ENCODE measurements at regions not wholly inside any gene's neighbourhood (a gene's known extent, or its start where the extent isn't known, plus 50 kb on each side); places are given as distances from the start of the nearest gene placed in this dataset.
A peak's percentile ranks its signal among the peaks of the same experiment; 100 is the strongest.

- no peak for TF ChIP-seq ZNF644 (tag; IDR thresholded peaks at IDR 0.05; ENCODE audit: low read depth)
- no peak for TF ChIP-seq PRPF4 (IDR thresholded peaks at IDR 0.05; ENCODE audit: insufficient read depth, low read depth, low read length, poor library complexity, severe bottlenecking)
- TF ChIP-seq, protein P1, sequence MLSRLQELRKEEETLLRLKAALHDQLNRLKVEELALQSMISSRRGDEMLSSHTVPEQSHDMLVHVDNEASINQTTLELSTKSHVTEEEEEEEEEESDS (CRISPR knock-in tag; IDR thresholded peaks at IDR 0.05) = no peak
- no peak for TF ChIP-seq ZNF253 (CRISPR knock-in tag; conservative IDR thresholded peaks at IDR 0.05)
- TF ChIP-seq ZFP36 (IDR thresholded peaks at IDR 0.05; ENCODE audit: low read depth, low read length, partially characterized antibody) = no peak
- TF ChIP-seq MCM2 (IDR thresholded peaks at IDR 0.05; ENCODE audit: low read depth) = no peak
- no peak for TF ChIP-seq NR4A1 (CRISPR knock-in tag; IDR thresholded peaks at IDR 0.05)
- no peak for TF ChIP-seq NR4A1 (tag; IDR thresholded peaks at IDR 0.05)
- TF ChIP-seq GTF2E2 (tag; IDR thresholded peaks at IDR 0.05) = no peak
- TF ChIP-seq ESRRB (CRISPR knock-in tag; IDR thresholded peaks at IDR 0.05; ENCODE audit: borderline replicate concordance) = no peak
- TF ChIP-seq MLLT1 (IDR thresholded peaks at IDR 0.05) = no peak
- TF ChIP-seq C11orf30 (IDR thresholded peaks at IDR 0.05; ENCODE audit: low read depth) = peak; percentile 83; the same call in 1 of the 2 replicates
- TF ChIP-seq SMARCA4 (IDR thresholded peaks at IDR 0.05) = no peak
- TF ChIP-seq MTA2 (IDR thresholded peaks at IDR 0.05; ENCODE audit: low read depth) = no peak
- no peak for TF ChIP-seq TAF1 (IDR thresholded peaks at IDR 0.05; ENCODE audit: control insufficient read depth, extremely low read depth, insufficient read depth, low read length, severe bottlenecking)
- no peak for TF ChIP-seq ZNF586 (CRISPR knock-in tag; conservative IDR thresholded peaks at IDR 0.05)
- TF ChIP-seq GTF2F1 (IDR thresholded peaks at IDR 0.05; ENCODE audit: low read depth, low read length) = no peak
- TF ChIP-seq, protein P2, sequence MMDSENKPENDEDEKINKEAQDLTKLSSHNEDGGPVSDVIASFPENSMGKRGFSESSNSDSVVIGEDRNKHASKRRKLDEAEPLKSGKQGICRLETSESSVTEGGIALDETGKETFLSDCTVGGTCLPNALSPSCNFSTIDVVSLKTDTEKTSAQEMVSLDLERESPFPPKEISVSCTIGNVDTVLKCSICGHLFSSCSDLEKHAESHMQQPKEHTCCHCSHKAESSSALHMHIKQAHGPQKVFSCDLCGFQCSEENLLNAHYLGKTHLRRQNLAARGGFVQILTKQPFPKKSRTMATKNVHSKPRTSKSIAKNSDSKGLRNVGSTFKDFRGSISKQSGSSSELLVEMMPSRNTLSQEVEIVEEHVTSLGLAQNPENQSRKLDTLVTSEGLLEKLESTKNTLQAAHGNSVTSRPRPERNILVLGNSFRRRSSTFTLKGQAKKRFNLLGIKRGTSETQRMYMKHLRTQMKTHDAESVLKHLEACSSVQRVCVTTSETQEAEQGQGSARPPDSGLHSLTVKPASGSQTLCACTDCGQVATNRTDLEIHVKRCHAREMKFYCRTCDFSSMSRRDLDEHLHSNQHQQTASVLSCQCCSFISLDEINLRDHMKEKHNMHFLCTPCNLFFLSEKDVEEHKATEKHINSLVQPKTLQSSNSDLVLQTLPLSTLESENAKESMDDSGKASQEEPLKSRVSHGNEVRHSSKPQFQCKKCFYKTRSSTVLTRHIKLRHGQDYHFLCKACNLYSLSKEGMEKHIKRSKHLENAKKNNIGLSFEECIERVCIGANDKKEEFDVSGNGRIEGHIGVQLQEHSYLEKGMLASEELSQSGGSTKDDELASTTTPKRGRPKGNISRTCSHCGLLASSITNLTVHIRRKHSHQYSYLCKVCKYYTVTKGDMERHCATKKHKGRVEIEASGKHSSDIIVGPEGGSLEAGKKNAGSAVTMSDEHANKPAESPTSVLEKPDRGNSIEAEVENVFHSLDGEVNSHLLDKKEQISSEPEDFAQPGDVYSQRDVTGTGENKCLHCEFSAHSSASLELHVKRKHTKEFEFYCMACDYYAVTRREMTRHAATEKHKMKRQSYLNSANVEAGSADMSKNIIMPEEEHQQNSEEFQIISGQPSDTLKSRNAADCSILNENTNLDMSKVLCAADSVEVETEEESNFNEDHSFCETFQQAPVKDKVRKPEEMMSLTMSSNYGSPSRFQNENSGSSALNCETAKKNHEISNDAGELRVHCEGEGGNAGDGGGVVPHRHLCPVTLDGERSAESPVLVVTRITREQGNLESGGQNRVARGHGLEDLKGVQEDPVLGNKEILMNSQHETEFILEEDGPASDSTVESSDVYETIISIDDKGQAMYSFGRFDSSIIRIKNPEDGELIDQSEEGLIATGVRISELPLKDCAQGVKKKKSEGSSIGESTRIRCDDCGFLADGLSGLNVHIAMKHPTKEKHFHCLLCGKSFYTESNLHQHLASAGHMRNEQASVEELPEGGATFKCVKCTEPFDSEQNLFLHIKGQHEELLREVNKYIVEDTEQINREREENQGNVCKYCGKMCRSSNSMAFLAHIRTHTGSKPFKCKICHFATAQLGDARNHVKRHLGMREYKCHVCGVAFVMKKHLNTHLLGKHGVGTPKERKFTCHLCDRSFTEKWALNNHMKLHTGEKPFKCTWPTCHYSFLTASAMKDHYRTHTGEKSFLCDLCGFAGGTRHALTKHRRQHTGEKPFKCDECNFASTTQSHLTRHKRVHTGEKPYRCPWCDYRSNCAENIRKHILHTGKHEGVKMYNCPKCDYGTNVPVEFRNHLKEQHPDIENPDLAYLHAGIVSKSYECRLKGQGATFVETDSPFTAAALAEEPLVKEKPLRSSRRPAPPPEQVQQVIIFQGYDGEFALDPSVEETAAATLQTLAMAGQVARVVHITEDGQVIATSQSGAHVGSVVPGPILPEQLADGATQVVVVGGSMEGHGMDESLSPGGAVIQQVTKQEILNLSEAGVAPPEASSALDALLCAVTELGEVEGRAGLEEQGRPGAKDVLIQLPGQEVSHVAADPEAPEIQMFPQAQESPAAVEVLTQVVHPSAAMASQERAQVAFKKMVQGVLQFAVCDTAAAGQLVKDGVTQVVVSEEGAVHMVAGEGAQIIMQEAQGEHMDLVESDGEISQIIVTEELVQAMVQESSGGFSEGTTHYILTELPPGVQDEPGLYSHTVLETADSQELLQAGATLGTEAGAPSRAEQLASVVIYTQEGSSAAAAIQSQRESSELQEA (IDR thresholded peaks at IDR 0.05; ENCODE audit: low read depth) = no peak
- TF ChIP-seq SP1 (CRISPR knock-in tag; IDR thresholded peaks at IDR 0.05) = no peak
- no peak for TF ChIP-seq GATAD2A (IDR thresholded peaks at IDR 0.05)
Observed at GRCh38 chr1:70864302-70864701, 183.3 kb downstream of the PTGER3 start (continued).

All from K562 (cell line).